NCI-H1092 treated with DMSO at 0.1 percent for 48 hours (cell line): ENCODE measurements at regions not wholly inside any gene's neighbourhood (a gene's known extent, or its start where the extent isn't known, plus 50 kb on each side); places are given as distances from the start of the nearest gene placed in this dataset.
"Not testable (repeated sequence)": the region's sequence is repeated elsewhere in the genome, so short reads cannot be mapped to it uniquely, and the experiment has no call there.

Experiments used
- DNase-seq: peaks from one replicate; lab custom pipeline; 2025; lab: John Stamatoyannopoulos, UW

- not testable (repeated sequence) for DNase-seq
Observed at GRCh38 chr16:88242312-88243295, 140.2 kb upstream of the ZNF469 start.

DNA sequence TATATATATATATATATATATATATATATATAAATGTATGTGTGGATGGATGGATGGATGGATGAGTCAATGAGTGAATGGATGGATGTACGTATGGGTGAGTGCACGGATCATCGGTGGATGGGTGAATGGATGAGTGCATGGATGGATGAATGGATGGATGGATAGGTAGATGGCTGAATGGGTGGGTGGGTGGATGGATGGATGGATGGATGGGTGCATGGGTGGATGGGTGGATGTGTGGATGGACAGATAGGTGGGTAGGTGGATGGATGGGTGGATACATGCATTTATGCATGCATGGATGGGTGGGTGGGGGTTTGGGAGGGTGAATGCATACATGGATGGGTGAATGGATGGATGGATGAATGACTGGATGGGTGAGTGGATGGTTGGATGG is 138.8 kb upstream of the ZNF469 start:
- not testable (repeated sequence) for DNase-seq

GRCh38 chr16:88245241-88246081 is 137.3 kb upstream of the ZNF469 start:
- not testable (repeated sequence) for DNase-seq

GRCh38 chr16:88246955-88247582 is 135.7 kb upstream of the ZNF469 start:
- DNase-seq: not testable (repeated sequence)

DNA sequence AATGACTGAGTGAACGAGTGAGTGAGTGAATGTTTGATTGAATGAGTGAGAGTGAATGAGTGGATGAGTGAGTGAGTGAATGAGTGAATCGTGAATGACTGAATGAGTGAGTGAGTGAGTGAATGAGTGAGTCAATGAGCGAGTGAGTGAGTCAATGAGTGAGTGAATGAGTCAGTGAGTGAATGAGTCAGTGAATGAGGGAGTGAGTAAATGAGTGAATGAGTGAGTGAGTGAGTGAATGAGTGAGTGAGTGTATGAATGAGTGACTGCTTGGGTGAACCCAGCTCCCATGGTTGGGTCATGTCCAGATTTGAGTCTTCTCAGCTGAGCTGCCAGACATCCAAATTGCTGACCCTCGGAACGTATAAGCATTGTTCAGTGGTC is 135.2 kb upstream of the ZNF469 start:
- not testable (repeated sequence) for DNase-seq

GRCh38 chr16:88248761-88249160 is 134.0 kb upstream of the ZNF469 start:
- DNase-seq: not testable (repeated sequence)

GRCh38 chr16:88250381-88250780 is 132.4 kb upstream of the ZNF469 start:
- DNase-seq: not testable (repeated sequence)

DNA sequence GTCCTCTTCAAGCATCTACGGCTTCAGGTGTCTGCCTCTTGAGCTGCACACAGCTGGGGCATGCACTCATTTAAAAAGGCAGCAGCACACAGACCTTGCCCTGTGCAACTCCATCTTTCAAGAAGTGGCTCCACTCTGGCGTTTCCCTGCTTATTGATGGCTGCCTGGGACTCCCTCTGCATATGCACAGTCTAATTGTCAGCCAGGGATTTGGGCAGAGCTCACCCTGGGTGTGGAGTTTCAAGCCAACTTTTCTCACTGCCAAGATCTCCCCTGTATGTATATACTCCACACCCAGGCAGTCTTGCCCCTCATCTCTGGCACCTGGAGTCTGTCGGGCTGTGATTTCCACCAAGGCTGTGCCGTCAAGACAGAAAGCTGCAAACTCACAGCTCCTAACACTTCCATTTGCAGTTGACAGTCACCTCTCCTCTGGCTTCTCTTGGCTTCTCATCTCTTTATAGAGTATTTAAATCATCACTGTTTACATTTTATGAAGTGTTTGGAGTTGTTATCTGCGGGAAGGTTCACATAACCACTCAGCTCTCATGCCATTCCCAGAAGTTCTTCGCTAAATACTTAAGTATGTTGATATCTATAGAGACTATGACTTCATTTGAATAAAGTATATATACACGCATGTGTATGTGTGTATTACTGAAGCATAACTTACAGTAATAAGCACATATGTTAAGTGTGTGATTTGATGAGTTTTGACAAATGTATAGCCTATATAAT is 130.5 kb upstream of the ZNF469 start:
- DNase-seq: not testable (repeated sequence)

DNA sequence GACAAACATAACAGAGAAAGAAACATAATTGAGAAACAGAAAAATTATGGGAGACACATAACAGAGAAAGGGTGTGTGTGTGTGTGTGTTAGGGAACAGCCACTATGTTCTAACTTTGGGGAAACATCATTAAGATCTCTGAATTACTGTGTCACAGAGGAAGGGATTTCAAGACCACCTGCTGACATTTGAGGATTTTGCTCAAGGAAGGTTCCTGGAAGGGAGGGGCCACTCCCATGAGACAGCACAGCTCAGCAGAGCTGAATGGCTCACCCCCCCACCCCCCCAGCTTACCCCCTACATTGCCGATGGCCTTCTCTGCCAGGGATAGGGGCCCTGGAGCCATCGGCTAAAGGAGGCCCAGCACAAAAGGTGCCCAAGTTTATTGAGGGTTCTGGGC is 124.6 kb upstream of the ZNF469 start:
- DNase-seq: not testable (repeated sequence)

DNA sequence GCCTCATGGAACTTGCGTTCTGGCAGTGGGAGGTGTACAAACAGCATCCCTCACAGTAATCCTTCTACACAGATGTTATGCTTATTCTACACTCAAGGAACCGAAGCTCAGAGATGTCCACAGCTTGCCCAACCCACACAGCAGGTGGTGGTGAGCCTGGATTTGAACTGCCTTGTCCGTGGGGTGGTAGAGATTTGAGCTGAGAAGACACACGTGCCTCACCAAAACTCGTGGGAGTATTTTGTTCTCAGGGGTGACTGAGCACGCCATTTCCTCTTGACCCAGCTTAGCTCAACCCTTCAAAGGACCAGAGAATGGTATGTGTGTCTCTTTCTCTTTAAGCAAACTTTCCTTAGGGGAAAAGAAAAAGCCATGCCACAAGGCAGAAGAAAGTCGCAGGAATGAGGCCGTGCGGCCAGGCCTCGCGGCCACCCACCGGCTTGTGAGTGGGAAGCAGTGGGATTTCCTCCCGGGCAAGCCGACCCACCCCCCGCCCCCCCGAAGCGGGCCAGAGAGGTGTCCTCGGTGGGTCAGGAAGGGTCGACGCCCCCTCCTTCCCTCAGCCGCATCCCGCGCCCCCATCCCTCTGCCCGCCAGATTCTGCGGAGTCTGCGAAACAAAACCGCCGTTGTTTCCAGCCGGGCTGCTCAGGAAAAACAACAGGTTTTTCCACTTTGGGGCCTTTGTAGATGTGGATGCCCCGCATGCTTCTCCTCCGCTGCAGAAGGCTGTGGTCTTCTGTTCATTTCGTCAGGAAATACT is 123.8 kb upstream of the ZNF469 start:
- not testable (repeated sequence) for DNase-seq

DNA sequence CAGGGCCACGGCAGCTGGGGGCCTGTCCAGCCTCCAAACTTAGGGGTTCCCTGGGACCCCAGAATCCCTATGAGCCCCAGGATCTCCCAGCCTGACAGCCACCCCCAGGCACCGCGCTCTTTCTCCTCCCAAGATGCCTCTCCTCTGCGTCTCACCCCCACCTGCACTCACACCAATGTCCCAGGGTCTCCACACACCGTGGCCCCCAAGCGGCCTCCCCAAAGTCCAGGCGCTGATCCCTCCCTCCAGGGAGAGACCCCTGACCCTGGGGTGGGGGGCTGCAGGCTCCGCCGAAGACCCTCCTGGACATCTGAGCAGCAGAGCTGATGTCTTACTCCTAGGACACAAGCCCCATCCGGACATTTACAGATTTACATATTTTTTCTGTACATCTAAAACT is 123.2 kb upstream of the ZNF469 start:
- DNase-seq: not testable (repeated sequence)

DNA sequence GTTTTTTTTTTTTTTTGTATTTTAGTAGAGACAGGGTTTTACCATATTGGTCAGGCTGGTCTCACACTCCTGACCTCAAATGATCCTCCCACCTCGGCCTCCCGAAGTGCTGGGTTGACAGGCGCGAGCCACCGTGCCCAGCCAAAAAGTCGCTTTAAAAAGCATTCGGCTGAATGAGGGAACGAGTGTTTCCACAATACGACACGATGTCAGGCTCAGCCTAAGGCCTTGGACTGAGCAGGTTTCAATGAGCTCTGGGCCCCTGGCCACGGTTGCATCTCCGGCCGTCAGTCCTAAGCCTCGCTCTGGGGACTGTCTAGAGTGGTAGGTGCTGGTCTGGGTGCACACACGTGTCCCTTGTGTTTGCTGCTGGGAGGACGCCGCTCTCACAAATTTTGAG is 122.6 kb upstream of the ZNF469 start:
- DNase-seq: not testable (repeated sequence)

- DNase-seq: not testable (repeated sequence)
Observed at GRCh38 chr16:88260881-88261665, 121.7 kb upstream of the ZNF469 start.

DNA sequence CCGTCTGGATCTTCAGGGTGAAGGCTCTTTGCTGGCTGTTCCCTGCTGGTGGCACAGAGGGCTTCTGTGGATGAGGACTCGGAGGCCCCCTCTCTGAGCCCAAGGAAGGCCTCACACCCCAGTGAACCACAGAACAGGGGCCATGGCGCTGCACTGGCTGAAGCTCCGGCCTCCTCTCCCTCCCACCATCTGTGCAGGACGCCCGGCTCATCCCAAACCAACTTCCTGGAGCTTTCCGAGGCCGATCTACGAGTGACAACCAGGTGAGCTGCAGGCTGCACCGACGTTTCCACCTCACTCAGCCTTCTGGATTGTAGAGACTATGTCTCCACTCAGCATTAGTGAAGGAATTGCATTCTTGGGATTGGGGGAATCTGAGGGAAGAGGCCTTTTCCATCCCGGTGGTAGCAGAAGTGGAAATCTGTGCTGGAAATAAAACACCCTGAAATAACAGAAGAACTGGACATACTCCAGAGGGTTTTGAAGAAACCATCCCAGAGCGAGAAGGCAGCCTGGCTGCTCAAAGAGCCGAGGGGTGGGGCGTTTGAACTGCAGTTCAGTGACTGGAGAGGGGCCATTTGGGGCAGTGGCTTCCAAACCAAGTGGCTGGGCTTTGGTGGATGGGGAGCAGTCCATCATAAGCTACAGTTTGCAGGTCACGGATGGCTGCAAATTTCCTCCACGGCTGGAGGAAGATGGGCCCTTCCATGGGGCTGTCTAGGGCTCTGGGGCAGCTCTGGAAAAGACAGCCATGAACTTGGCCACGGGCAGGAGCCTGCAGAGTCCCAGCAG is 120.7 kb upstream of the ZNF469 start:
- DNase-seq: not testable (repeated sequence)

DNA sequence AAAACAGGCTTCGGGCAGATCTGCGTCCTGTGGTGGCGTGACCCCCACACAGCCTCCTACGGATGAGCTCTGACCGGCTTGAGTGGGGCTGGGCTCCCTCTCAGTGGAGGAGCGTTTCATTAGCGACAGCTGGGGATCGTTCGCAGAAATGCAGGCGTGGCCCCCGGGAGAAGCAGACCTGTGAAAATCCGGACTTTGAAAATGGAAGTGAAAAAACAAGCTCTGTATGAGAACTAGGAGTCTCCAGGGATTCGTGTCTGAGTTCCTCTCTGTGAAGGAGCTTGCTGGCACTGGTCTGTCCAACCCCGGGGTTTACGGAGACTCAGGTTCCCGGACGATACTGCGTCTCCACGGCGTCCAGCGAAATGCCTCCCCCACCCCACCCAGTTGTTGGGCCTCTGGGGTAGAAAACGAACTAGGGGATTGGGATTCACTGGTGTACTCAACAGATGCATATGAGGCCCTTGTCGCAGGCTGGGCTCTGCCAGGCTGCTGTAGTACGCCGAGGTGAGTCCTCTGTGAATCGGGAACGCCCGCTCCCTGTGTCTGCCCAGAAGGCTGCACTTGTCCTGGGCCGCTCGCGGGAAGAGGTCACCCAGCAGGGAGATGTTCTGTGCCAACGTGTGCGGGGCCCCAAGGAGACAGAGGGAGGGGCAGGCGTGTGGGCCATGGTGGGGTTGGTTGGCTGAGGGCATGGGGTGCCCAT is 119.7 kb upstream of the ZNF469 start:
- DNase-seq: not testable (repeated sequence)

DNA sequence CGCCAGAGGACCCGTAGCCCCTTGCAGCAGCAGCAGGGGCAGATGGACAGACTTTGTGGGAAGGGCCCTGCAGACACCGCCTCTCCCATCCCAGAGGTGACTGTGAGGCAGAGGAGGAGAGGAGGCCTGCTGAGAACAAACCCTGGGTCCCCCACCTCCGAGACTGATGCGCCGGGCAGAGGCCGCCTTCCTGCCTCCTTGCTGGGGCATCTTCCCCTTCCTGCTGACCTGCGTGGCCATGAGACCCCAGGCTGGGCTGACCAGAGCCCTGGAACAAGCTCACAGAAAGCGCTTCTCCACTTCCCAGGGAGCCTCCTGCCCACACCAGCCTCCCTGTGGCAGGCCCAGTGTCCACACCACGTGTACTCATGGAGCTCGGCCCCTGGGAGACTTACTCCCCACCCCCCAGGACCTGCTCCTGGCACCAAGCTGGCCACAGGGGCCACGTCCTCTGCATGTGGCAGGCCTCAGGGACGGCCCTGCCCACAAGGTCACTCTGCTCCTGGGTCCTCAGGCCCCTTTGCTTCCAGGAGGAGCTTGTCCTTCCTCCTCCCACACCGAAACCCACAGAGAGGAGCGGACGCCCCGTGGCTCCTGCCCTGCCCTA is 119.0 kb upstream of the ZNF469 start:
- DNase-seq: not testable (repeated sequence)

DNA sequence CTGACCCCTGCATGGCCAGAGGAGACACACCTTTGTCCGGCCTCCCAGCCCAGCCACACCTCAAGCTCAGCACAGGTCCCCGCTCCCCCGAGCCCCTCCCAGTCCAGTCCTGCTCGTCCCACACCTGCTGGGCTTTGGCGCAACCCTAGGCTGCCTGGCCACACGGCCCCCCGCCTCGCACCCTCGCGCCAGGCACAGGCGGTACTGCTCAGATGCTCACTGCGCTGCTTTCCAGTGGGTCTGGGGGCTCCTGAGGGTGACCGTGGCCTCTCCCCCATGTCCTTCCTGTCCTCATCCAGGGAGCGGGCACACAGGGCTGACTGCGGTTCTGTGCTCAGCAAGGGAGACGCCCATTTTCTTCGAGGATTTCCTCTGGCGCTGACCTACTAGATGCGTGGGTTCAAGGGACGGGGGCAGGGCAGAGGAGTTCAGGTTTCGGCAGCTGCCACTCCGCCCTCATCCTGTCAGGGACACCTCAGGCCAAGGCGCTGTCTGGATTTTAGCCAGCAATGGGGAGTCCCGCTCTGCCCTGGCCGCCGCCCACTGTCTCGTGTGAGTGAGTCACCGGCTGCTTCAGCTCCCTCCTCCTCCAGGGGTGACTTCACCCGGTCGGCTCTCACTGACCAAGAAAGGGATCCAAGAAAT is 118.0 kb upstream of the ZNF469 start:
- DNase-seq: no peak
